ENCODE measurements at regions not wholly inside any gene's neighbourhood (a gene's known extent, or its start where the extent isn't known, plus 50 kb on each side); places are given as distances from the start of the nearest gene placed in this dataset.

- TF ChIP-seq CTCF (IDR thresholded peaks at IDR 0.05; ENCODE audit: extremely low read depth, low read depth, low read length), result no peak
- H3K27ac ChIP-seq (ENCODE audit: low read depth, low read length), result no peak overlapping the region
- H3K36me3 ChIP-seq (ENCODE audit: insufficient read depth, low read length), result no peaks in the 10 kb centered on the region
- DNase-seq (ENCODE audit: insufficient read length, low spot score, missing footprints), result no peak
- H3K79me2 ChIP-seq (ENCODE audit: insufficient read depth, low read length), result no peaks in the 10 kb centered on the region
- H4K20me1 ChIP-seq (ENCODE audit: insufficient read depth, low read length), result no peaks in the 10 kb centered on the region
- H3K9me3 ChIP-seq (ENCODE audit: low read depth, low read length), result no peaks in the 10 kb centered on the region
- no peaks in the 10 kb centered on the region for H3K27me3 ChIP-seq (ENCODE audit: insufficient read depth, low read length)
- no peak overlapping the region for H3K4me2 ChIP-seq (ENCODE audit: insufficient read depth, low read length)
- H3K4me3 ChIP-seq (ENCODE audit: insufficient read depth, low read length), result no peak overlapping the region
- no peaks in the 10 kb centered on the region for H3K4me1 ChIP-seq (ENCODE audit: insufficient read depth, low read length)
- H2AFZ ChIP-seq (ENCODE audit: low read length), result no peak overlapping the region
These were observed 1967.1 kb upstream of the WWC1 start for GRCh38 chr5:166324372-166324771.

- no peak overlapping the region for H2AFZ ChIP-seq (ENCODE audit: low read length)
- H3K4me1 ChIP-seq (ENCODE audit: insufficient read depth, low read length), result no peaks in the 10 kb centered on the region
- H3K4me3 ChIP-seq (ENCODE audit: insufficient read depth, low read length), result no peak overlapping the region
- no peaks in the 10 kb centered on the region for H3K27me3 ChIP-seq (ENCODE audit: insufficient read depth, low read length)
- no peak overlapping the region for H3K27ac ChIP-seq (ENCODE audit: low read depth, low read length)
- no peaks in the 10 kb centered on the region for H4K20me1 ChIP-seq (ENCODE audit: insufficient read depth, low read length)
- no peaks in the 10 kb centered on the region for H3K36me3 ChIP-seq (ENCODE audit: insufficient read depth, low read length)
- no peaks in the 10 kb centered on the region for H3K9me3 ChIP-seq (ENCODE audit: low read depth, low read length)
- TF ChIP-seq CTCF (IDR thresholded peaks at IDR 0.05; ENCODE audit: extremely low read depth, low read depth, low read length), result no peak
- no peak for DNase-seq (ENCODE audit: insufficient read length, low spot score, missing footprints)
- no peak overlapping the region for H3K4me2 ChIP-seq (ENCODE audit: insufficient read depth, low read length)
- H3K79me2 ChIP-seq (ENCODE audit: insufficient read depth, low read length), result no peaks in the 10 kb centered on the region
These were observed 1962.2 kb upstream of the WWC1 start for GRCh38 chr5:166329149-166329800.

- Histone ChIP-seq H3K27ac (ENCODE audit: low read depth, low read length) (no peak overlapping the region), H3K9me3 (ENCODE audit: low read depth, low read length) (no peaks in the 10 kb centered on the region), H3K4me2 (ENCODE audit: insufficient read depth, low read length) (no peak overlapping the region), H3K27me3 (ENCODE audit: insufficient read depth, low read length) (no peaks in the 10 kb centered on the region), H3K4me3 (ENCODE audit: insufficient read depth, low read length) (no peak overlapping the region), H3K4me1 (ENCODE audit: insufficient read depth, low read length) (no peaks in the 10 kb centered on the region), H4K20me1 (ENCODE audit: insufficient read depth, low read length) (no peaks in the 10 kb centered on the region), H2AFZ (ENCODE audit: low read length) (no peak overlapping the region), H3K79me2 (ENCODE audit: insufficient read depth, low read length) (no peaks in the 10 kb centered on the region), H3K36me3 (ENCODE audit: insufficient read depth, low read length) (no peaks in the 10 kb centered on the region)
- TF ChIP-seq CTCF (IDR thresholded peaks at IDR 0.05; ENCODE audit: extremely low read depth, low read depth, low read length), result no peak
- DNase-seq (ENCODE audit: insufficient read length, low spot score, missing footprints), result no peak
These were observed 1961.4 kb upstream of the WWC1 start for GRCh38 chr5:166330036-166330435.

GRCh38 chr5:166331521-166331920, 1959.9 kb upstream of the WWC1 start:
- Histone ChIP-seq H3K79me2 (ENCODE audit: insufficient read depth, low read length) (no peaks in the 10 kb centered on the region), H3K4me3 (ENCODE audit: insufficient read depth, low read length) (no peak overlapping the region), H3K36me3 (ENCODE audit: insufficient read depth, low read length) (no peaks in the 10 kb centered on the region), H2AFZ (ENCODE audit: low read length) (no peak overlapping the region), H3K4me2 (ENCODE audit: insufficient read depth, low read length) (no peak overlapping the region), H3K27me3 (ENCODE audit: insufficient read depth, low read length) (no peaks in the 10 kb centered on the region), H3K27ac (ENCODE audit: low read depth, low read length) (no peak overlapping the region), H4K20me1 (ENCODE audit: insufficient read depth, low read length) (no peaks in the 10 kb centered on the region), H3K4me1 (ENCODE audit: insufficient read depth, low read length) (no peaks in the 10 kb centered on the region), H3K9me3 (ENCODE audit: low read depth, low read length) (no peaks in the 10 kb centered on the region)
- TF ChIP-seq CTCF (IDR thresholded peaks at IDR 0.05; ENCODE audit: extremely low read depth, low read depth, low read length), result no peak
- DNase-seq (ENCODE audit: insufficient read length, low spot score, missing footprints), result no peak
